SU-DHL-6 (cell line): ENCODE measurements at regions not wholly inside any gene's neighbourhood (a gene's known extent, or its start where the extent isn't known, plus 50 kb on each side); places are given as distances from the start of the nearest gene placed in this dataset.

Experiments
- CTCF ChIP-seq: fragments of 200-600 bp; sonication (generic); IDR thresholded peaks from one replicate; pipeline ENCODE4 v1.5.1; 2017; ENCODE audit warnings: antibody characterized with exemption, mild to moderate bottlenecking, low read length, moderate library complexity; ENCODE audit not compliant: insufficient read depth, poor library complexity, severe bottlenecking
- EZH2phosphoT487 ChIP-seq: fragments of 200-600 bp; sonication (generic), shearing (Covaris generic); conservative IDR thresholded peaks from 2 replicates; pipeline ENCODE4 v1.6.1; 2018; ENCODE audit warnings: mild to moderate bottlenecking, antibody characterized with exemption, low read length, moderate library complexity, mixed read lengths

- no peak for TF ChIP-seq CTCF
- TF ChIP-seq EZH2phosphoT487 = no peak
Observed at GRCh38 chr9:20022410-20022809, 233.6 kb upstream of the SLC24A2 start.
